GM18951 (cell line): ENCODE measurements at regions not wholly inside any gene's neighbourhood (a gene's known extent, or its start where the extent isn't known, plus 50 kb on each side); places are given as distances from the start of the nearest gene placed in this dataset.
"Not testable (repeated sequence)": the region's sequence is repeated elsewhere in the genome, so short reads cannot be mapped to it uniquely, and the experiment has no call there.

ENCODE experiments used
- POLR2A ChIP-seq: IDR thresholded peaks from 4 replicates; pipeline ENCODE4 v1.6.1; 2011; ENCODE audit warnings: mild to moderate bottlenecking; ENCODE audit not compliant: insufficient read length, insufficient read depth; ENCODE audit errors: extremely low read depth
- in situ Hi-C: fragments of 300-500 bp; cut with MboI; formaldehyde crosslinking; loops from one replicate; pipeline ENCODE4 v1.12.0; 2022; ENCODE audit warnings: low sequenced_read_pairs, mixed read lengths, inconsistent platforms; ENCODE audit not compliant: unreplicated experiment

DNA sequence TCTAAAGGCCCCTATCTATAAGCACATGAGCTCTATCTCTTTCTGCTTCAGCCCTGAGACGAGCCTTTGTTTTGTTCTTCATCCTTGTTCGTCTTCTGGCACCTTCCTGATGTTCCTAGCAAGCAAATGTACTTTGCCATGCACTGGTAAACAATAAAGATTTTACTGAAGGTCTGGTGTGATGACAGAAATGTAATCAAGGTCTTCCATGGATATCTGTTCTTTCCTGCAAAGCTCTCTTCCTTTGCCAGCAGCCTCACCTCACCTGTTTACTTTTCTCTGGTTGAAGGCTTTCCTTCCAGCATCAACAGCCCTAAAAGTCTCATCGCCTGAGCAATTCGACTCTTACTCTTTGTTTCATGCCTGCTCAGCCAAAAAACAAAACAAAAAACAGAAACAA is 330.3 kb downstream of the PCNX1 start:
- in situ Hi-C loops, result no loop called here
- TF ChIP-seq POLR2A, result no peak

DNA sequence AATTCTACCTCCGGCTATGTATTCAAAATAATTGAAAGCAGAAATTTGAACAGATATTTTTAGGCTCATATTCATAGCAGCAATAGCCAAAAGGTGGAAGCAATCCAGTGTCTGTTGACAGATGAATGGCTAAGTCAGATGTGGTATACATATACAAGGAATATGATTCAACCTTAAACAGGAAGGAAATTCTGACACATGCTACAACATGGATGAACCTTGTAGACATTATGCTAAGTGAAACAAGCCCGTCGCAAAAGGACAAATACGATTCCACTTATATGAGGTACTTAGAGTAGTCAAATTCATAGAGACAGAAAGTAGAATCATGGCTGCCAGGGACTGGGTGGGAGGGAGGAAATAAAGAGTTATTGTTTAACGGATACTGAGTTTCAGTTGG is 331.6 kb downstream of the PCNX1 start:
- no peak for TF ChIP-seq POLR2A
- in situ Hi-C loops, result no loop called here

DNA sequence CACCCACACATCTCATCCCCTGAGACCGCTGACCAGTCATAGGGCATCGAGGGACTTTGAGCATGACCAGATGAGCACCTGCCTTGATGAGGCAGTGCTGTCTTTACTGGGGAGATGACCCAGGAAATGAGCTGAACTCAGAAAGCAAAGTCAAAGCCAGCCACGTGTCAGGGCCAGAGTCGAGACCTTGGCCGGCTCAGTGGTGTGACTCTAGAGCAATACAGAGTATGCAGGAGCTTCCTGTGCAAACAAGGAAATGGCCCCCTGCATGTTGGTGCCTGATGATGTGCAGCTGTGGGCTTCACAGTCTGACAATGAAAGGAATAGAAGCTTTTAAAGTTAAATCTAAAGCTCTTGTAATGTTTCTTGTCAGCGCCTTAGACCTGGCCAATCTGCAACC is 332.9 kb downstream of the PCNX1 start:
- in situ Hi-C loops, result no loop called here
- no peak for TF ChIP-seq POLR2A

DNA sequence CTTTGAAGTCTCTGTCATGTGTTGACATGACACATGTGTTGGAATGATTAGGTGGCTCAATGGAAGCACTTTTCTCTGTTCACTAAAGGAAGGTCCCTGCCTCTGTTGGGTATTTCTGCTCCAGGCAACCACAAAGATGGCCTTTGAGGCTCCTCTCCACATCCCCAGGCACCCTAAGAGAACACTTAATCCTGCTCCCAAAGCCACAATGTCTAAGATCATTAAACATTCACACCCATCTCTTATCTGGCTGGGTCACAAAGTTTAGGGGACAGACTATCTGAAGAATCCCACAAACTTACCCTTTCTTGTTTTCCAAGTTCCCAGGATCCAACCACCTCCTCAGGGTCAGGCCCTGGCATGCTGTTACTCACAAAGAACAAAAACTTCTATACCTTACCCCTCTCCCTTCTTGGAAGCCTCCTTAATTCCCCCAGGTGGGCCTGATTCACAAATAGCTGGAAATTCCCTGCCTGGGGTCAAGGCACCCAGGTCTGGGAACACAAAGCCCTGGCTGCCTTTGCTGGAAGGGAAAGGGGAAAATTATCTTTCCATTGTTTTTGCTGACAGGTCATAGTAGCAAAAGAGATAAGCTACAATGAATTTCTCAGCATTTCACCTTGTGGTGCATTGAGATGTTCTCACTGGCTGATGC is 333.7 kb downstream of the PCNX1 start:
- no peak for TF ChIP-seq POLR2A
- in situ Hi-C loops, result no loop called here

DNA sequence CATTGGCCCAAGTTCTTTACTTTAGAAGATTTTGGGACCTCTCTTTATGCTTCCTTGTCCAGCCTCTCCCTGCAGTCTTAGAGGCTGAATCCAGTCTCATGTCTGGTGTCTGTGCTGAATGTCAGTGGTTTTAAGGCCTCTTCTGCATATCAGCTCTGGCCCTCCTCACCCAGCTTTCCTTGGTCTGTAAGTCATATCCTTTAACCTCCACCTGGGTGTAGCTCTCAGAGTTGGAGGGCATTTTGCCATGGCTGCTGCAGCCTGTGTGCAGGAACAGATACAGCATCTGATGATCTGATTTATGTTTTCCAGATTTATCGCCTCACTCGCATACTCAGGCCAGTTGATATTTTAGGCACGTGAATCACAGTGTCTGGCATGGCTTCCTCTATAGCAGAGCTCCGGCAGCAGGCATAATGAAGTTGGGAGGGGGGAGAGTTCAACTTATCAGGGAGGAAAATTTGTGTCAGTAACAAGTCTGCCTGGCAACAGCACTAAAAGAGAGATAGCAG is 335.0 kb downstream of the PCNX1 start:
- TF ChIP-seq POLR2A, result no peak
- in situ Hi-C loops, result no loop called here

DNA sequence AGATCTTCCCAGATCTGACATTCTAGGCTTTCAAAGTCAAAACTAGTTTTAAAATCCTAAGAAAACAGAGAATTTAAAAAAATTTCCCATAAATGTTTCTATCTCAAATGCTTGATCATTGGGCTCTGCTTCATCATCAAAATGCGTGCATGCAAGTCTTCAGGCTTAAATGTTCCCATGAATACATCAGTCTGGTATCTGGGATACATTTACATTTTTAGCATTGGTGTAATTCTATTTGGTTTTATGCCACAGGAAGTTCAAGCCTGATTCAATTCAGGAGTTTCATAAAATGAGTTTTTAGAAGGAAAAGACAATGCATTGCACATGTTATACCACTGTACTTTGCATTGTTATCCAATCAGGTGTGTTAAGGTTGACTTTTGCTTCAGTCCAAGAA is 336.4 kb downstream of the PCNX1 start:
- in situ Hi-C loops, result no loop called here

DNA sequence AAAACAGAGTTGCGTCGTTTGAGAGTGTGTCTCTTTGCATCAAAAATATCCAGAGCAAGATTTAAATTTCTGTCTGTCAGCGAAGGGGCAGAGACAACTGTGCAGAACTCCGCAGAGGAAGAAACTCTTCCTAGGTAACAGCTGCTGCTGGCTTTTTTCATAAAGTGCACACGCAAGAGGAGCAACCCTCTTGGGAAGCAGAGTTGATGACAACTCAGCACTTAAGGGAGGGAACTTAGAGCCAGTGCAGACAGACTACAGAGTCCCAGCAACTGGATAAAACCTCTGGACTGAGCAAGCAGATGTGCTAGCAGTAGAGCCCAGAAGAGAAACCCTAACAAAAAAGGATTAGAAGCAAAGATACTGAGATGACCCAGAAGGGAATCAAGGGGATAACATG is 337.1 kb downstream of the PCNX1 start:
- in situ Hi-C loops, result no loop called here
- TF ChIP-seq POLR2A, result no peak

More for the DNA sequence above, 336.4 kb downstream of the PCNX1 start:
- TF ChIP-seq POLR2A, result no peak

DNA sequence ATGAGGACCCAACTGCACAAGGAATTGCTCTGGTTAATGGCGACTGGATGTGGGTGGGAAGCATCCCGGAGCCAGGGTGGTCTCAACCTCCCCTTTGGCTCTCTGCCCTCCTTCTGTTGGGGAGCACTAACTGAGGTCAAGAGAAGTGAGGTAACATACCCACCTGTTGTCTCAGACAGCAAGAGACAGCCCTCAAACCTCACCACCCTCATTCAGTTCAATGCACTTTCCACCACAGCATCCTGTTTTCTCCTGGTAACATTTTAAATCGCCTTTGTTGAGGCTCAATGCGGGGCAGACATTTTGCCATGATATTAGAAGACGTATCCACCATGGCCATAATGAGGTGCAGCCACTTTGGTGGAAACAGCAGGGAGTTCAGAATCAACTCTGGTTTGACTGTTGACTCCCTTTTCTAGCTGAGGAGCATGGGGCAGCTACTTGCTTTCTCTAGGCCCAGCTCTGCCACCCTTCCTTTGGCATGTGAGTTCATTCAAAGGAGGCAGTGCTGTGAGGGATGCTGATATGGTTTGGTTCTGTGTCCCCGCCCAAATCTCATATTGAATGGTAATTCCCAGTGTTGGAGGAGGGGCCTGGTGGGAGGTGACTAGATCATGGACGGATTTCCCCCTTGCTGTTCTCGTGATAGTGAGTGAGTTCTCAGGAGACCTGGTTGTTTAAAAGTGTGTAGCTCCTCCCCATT is 338.6 kb downstream of the PCNX1 start:
- in situ Hi-C loops, result no loop called here

DNA sequence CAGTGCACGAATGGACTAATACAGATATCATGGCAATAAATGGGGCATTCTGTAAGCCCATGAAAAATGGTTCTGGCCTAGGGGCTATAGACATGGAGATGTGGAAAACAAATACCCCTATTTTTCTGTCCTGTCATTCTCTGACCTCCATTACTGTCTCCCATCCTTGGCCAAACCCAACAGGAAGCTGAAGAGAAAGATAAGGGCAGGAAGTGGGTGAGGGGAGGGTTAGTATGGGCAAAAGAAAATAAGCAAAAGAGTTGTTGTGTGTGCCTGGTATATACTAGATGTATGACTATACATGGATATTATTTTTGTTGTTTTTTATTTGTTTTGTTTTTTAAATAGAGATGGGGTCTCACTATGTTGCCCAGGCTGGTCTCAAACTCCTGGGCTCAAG is 339.3 kb downstream of the PCNX1 start:
- TF ChIP-seq POLR2A, result no peak
- in situ Hi-C loops, result no loop called here

More for the DNA sequence above, 338.6 kb downstream of the PCNX1 start:
- TF ChIP-seq POLR2A, result no peak

DNA sequence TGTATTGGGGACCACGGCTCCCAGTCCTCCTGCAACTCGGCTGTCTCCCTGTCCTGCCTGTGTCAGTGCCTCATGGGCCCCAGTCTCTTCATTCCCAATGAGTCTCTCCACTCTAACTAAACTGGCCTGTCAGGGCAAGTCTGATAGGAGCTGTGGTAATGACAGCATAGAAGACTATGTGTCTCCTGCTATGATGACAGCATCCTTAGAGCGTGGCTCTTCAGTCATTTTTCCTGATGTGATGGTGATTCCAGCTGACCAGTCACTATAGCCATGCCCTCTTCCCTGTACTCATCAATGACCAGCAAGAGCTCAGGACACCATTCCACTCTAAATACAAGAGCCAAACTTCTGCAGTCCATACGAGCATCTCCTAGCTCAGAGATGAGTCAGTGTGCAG is 339.8 kb downstream of the PCNX1 start:
- in situ Hi-C loops, result no loop called here
- no peak for TF ChIP-seq POLR2A

DNA sequence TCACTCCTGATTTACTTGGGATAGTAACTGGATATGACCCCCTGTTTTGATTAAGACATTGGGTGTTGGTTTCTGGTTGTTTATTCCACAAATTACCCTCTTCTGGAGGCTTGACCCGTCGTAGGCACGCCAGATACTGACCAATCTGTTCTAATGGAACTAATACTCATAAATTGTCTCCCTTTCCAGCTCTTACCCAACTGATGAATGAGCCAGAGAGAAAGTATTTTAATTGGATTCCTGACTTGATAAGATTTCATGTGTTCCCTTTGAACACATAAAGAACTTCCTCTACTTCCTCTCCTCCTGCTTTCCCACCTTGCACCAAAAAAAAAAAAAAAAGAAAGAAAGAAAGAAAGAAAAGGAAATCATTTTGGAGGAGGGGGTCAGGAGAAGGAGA is 340.9 kb downstream of the PCNX1 start:
- no peak for TF ChIP-seq POLR2A
- in situ Hi-C loops, result no loop called here

DNA sequence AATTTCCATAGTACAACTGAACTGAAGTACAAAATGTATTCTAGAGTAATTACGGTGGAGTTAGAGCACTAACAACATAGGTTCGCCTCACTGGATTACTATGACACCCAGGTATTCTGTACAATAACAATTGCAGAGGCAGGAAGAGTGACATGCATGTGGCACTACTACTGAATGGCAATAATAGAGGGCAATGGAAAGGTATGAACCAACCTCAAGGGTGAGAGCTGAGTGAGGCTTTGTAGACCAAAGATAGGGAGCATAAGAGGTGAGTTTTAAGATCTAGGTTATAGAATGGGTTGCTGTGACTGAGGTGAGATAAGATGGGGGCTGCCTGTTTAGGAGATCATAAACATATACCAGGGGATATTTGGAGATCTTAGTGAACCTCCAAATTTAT is 343.1 kb downstream of the PCNX1 start:
- no peak for TF ChIP-seq POLR2A
- in situ Hi-C loops, result no loop called here

DNA sequence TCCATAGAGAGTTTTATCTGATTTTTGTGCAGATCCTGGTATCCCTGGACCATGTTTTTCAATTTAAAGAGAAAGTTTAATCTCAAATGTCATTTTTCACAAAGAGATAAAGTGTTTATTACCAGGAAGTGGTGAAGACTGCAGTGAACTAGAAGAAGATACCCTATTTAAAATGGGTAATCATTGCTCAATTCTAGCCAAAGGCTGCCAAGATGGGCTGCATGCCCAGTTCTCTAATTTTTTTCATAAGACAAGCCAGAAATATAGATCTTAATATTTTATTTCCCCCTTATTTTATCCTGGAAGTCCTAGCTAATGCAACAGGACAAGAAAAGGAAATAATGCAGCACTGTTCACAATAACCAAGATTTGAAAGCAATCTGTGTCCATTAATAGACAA is 343.5 kb downstream of the PCNX1 start:
- TF ChIP-seq POLR2A, result no peak
- in situ Hi-C loops, result no loop called here

DNA sequence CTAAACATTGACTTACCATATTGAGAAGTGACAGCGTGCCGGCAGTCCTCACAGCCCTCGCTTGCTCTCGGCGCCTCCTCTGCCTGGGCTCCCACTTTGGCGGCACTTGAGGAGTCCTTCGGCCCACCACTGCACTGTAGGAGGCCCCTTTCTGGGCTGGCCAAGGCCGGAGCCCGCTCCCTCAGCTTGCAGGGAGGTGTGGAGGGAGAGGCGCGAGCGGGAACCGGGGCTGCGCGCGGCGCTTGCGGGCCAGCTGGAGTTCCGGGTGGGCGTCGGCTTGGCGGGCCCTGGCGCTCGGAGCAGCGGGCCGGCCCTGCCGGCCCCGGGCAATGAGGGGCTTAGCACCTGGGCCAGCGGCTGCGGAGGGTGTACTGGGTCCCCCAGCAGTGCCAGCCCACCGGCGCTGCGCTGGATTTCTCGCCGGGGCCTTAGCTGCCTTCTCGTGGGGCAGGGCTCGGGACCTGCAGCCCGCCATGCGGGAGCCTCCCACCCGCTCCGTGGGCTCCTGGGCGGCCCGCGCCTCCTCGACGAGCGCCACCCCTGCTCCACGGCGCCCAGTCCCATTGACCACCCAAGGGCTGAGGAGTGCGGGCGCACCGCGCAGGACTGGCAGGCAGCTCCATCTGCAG is 346.9 kb downstream of the PCNX1 start:
- in situ Hi-C loops, result not testable (repeated sequence)

DNA sequence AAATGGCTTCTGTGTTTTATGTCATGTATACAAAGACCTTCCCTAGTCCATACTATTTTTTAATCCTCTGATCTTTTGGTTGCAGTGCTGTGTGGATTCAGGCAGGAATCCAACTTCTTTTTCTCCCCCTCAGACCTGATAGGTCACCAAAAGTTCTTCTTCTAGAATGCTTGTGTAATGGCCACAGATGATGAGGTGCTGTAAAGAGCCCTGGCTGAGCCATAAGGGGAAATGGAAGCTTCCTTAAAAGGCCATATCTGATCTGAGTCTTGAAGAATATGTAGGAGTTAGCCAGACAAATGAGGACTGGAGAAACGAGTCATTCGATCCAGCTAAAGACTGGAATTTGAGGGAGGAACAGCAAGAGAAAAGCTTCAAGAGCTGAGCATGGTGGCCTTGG is 353.9 kb downstream of the PCNX1 start:
- TF ChIP-seq POLR2A, result no peak
- in situ Hi-C loops, result no loop called here
